IMR-90 (cell line): ENCODE measurements at regions not wholly inside any gene's neighbourhood (a gene's known extent, or its start where the extent isn't known, plus 50 kb on each side); places are given as distances from the start of the nearest gene placed in this dataset.

ENCODE experiments used
- ATAC-seq: fragments of 200-7000 bp; cut with Tn5 transposase; 2 replicates; pipeline ENCODE4 v1.9.1; 2020; ENCODE audit warnings: low read depth, mild to moderate bottlenecking, moderate library complexity
- BruUV-seq: library from RNA; stranded (reverse); fragments of 400-500 nt; replicated peaks from 2 replicates; lab custom pipeline; 2021; lab: Mats Ljungman, UMichigan
- CTCF ChIA-PET: fragments of 300-600 bp; formaldehyde crosslinking; extraction: SDS; loops from one replicate; lab custom pipeline; 2021; ENCODE audit warnings: antibody characterized with exemption; lab: Yijun Ruan, JAX
- POLR2A ChIA-PET: fragments of 300-600 bp; sonication (Branson Sonifier 250); formaldehyde crosslinking; loops from one replicate; lab custom pipeline; 2022; ENCODE audit warnings: antibody characterized with exemption; ENCODE audit not compliant: unreplicated experiment; lab: Charles Lee
- DNase-seq: peaks from one replicate; pipeline ENCODE4 v3.0.0; 2013
- H2AFZ ChIP-seq: replicated peaks from 2 replicates; pipeline ENCODE3; 2013; ENCODE audit warnings: low read length, mild to moderate bottlenecking; ENCODE audit not compliant: poor library complexity
- H2AK5ac ChIP-seq: 2 replicates; pipeline ENCODE4 v1.6.1; 2013; ENCODE audit warnings: low read depth, low read length, inconsistent platforms
- H2AK9ac ChIP-seq: replicated peaks from 2 replicates; pipeline ENCODE3; 2013; ENCODE audit warnings: mild to moderate bottlenecking, low read depth, low read length, moderate library complexity; ENCODE audit not compliant: poor library complexity
- H2BK120ac ChIP-seq: 2 replicates; pipeline ENCODE4 v1.6.1; 2013; ENCODE audit warnings: low read depth, low read length, inconsistent platforms
- H2BK15ac ChIP-seq: 3 replicates; pipeline ENCODE4 v1.6.1; 2013; ENCODE audit warnings: low read depth, low read length, inconsistent platforms
- H2BK20ac ChIP-seq: 2 replicates; pipeline ENCODE4 v1.6.1; 2013; ENCODE audit warnings: low read depth, mild to moderate bottlenecking, inconsistent platforms, low read length, moderate library complexity
- H2BK5ac ChIP-seq: 2 replicates; pipeline ENCODE4 v1.6.1; 2013; ENCODE audit warnings: mild to moderate bottlenecking, low read depth, low read length, inconsistent platforms; ENCODE audit not compliant: poor library complexity, severe bottlenecking
- H3K14ac ChIP-seq: replicated peaks from 2 replicates; pipeline ENCODE4 v1.6.1; 2013; ENCODE audit warnings: low read depth, low read length, inconsistent platforms
- H3K18ac ChIP-seq: 2 replicates; pipeline ENCODE4 v1.6.1; 2013; ENCODE audit warnings: low read depth, low read length, control low read depth
- H3K23ac ChIP-seq: 2 replicates; pipeline ENCODE4 v1.6.1; 2013; ENCODE audit warnings: low read depth, low read length, inconsistent platforms
- H3K27ac ChIP-seq: 2 replicates; pipeline ENCODE4 v1.5.1; 2013; ENCODE audit warnings: mild to moderate bottlenecking, control low read depth, low read length; ENCODE audit not compliant: insufficient read depth
- H3K27me3 ChIP-seq: 2 replicates; pipeline ENCODE4 v1.6.1; 2013; ENCODE audit warnings: low read length; ENCODE audit not compliant: control insufficient read depth, insufficient read depth
- H3K36me3 ChIP-seq: 2 replicates; pipeline ENCODE4 v1.6.1; 2013; ENCODE audit warnings: low read length, mixed read lengths; ENCODE audit not compliant: control insufficient read depth, insufficient read depth
- H3K4ac ChIP-seq: 2 replicates; pipeline ENCODE4 v1.6.1; 2013; ENCODE audit warnings: low read depth, low read length, inconsistent platforms
- H3K4me1 ChIP-seq: 2 replicates; pipeline ENCODE4 v1.6.1; 2013; ENCODE audit warnings: low read length, mixed read lengths; ENCODE audit not compliant: control insufficient read depth, insufficient read depth
- H3K4me2 ChIP-seq: 2 replicates; pipeline ENCODE4 v1.6.1; 2013; ENCODE audit warnings: low read depth, mild to moderate bottlenecking, control low read depth, low read length, moderate library complexity
- H3K4me3 ChIP-seq: 2 replicates; pipeline ENCODE4 v1.5.1; 2013; ENCODE audit warnings: low read depth, mild to moderate bottlenecking, control low read depth, low read length, moderate library complexity; ENCODE audit not compliant: insufficient read depth
- H3K56ac ChIP-seq: 2 replicates; pipeline ENCODE4 v1.6.1; 2013; ENCODE audit warnings: low read length, inconsistent platforms; ENCODE audit not compliant: insufficient read depth; ENCODE audit errors: extremely low read depth
- H3K79me1 ChIP-seq, 2 experiments: 2 replicates each; pipeline ENCODE4 v1.6.1; 2013; ENCODE audit warnings: low read length in 2 of 2, inconsistent platforms in 1 of 2, low read depth in 1 of 2
- H3K9ac ChIP-seq: 2 replicates; pipeline ENCODE4 v1.6.1; 2013; ENCODE audit warnings: low read depth, low read length, control low read depth
- H3K9me1 ChIP-seq: 2 replicates; pipeline ENCODE4 v1.6.1; 2013; ENCODE audit warnings: low read length, inconsistent platforms; ENCODE audit not compliant: insufficient read depth
- H3K9me3 ChIP-seq: 2 replicates; pipeline ENCODE4 v1.6.1; 2013; ENCODE audit warnings: low read length; ENCODE audit not compliant: control insufficient read depth, insufficient read depth
- H4K20me1 ChIP-seq: 2 replicates; pipeline ENCODE4 v1.6.1; 2013; ENCODE audit warnings: low read length, inconsistent platforms; ENCODE audit not compliant: insufficient read depth
- H4K5ac ChIP-seq: 2 replicates; pipeline ENCODE4 v1.6.1; 2013; ENCODE audit warnings: mild to moderate bottlenecking, low read depth, low read length, control low read depth
- H4K8ac ChIP-seq, 2 experiments: 2 replicates each; pipeline ENCODE4 v1.6.1; 2013; ENCODE audit warnings: low read depth in 2 of 2, low read length in 2 of 2, control low read depth in 1 of 2, inconsistent platforms in 1 of 2
- H4K91ac ChIP-seq: 2 replicates; pipeline ENCODE4 v1.6.1; 2013; ENCODE audit warnings: low read depth, low read length, inconsistent platforms; ENCODE audit not compliant: insufficient read depth
- BHLHE40 ChIP-seq: fragments of 150-350 bp; IDR thresholded peaks from 2 replicates; pipeline ENCODE4 v1.6.1; 2016; ENCODE audit warnings: mild to moderate bottlenecking, low read depth, low read length
- CEBPB ChIP-seq: IDR thresholded peaks from 2 replicates; pipeline ENCODE4 v1.6.1; 2012; ENCODE audit warnings: low read depth, low read length, improper control_type of control experiment
- CHD1 ChIP-seq: IDR thresholded peaks from 2 replicates; pipeline ENCODE4 v1.6.1; 2012; ENCODE audit warnings: low read depth, low read length, improper control_type of control experiment
- CTCF ChIP-seq: conservative IDR thresholded peaks from 2 replicates; pipeline ENCODE4 v1.5.1; 2012; ENCODE audit warnings: mild to moderate bottlenecking, low read depth, low read length, improper control_type of control experiment
- ELK1 ChIP-seq: fragments of 150-350 bp; IDR thresholded peaks from 2 replicates; pipeline ENCODE4 v1.6.1; 2016; ENCODE audit warnings: low read depth, mild to moderate bottlenecking, low read length, moderate library complexity, borderline replicate concordance
- FOS ChIP-seq: fragments of 150-350 bp; IDR thresholded peaks from 2 replicates; pipeline ENCODE4 v1.6.1; 2016; ENCODE audit warnings: low read depth, low read length
- MAFK ChIP-seq: IDR thresholded peaks from 2 replicates; pipeline ENCODE4 v1.6.1; 2012; ENCODE audit warnings: low read depth, low read length, improper control_type of control experiment
- MAZ ChIP-seq: IDR thresholded peaks from 2 replicates; pipeline ENCODE4 v1.6.1; 2012; ENCODE audit warnings: low read depth, mild to moderate bottlenecking, low read length, improper control_type of control experiment, moderate library complexity, borderline replicate concordance
- MXI1 ChIP-seq: IDR thresholded peaks from 2 replicates; pipeline ENCODE4 v1.6.1; 2012; ENCODE audit warnings: low read depth, mild to moderate bottlenecking, low read length, moderate library complexity, borderline replicate concordance
- NFE2L2 ChIP-seq: fragments of 150-350 bp; IDR thresholded peaks from 2 replicates; pipeline ENCODE4 v1.6.1; 2016; ENCODE audit warnings: low read depth, mild to moderate bottlenecking, low read length
- POLR2A ChIP-seq: IDR thresholded peaks from 2 replicates; pipeline ENCODE4 v1.6.1; 2012; ENCODE audit warnings: mild to moderate bottlenecking, low read depth, low read length
- RAD21 ChIP-seq: IDR thresholded peaks from 2 replicates; pipeline ENCODE4 v1.6.1; 2012; ENCODE audit warnings: low read length, improper control_type of control experiment
- RCOR1 ChIP-seq: IDR thresholded peaks from 2 replicates; pipeline ENCODE4 v1.6.1; 2012; ENCODE audit warnings: mild to moderate bottlenecking, low read length, improper control_type of control experiment; ENCODE audit not compliant: insufficient replicate concordance
- RFX5 ChIP-seq: IDR thresholded peaks from 2 replicates; pipeline ENCODE4 v1.8.0; 2012; ENCODE audit warnings: low read depth, mild to moderate bottlenecking, low read length, moderate library complexity
- SMC3 ChIP-seq: fragments of 150-350 bp; IDR thresholded peaks from 2 replicates; pipeline ENCODE4 v1.6.1; 2016; ENCODE audit warnings: low read depth, mild to moderate bottlenecking, antibody characterized with exemption, low read length, moderate library complexity
- USF2 ChIP-seq: fragments of 150-350 bp; IDR thresholded peaks from 2 replicates; pipeline ENCODE4 v1.6.1; 2017; ENCODE audit warnings: mild to moderate bottlenecking, antibody characterized with exemption, low read length, low read depth
- WGBS, 2 experiments: methylation state at CpG; one replicate each; pipeline versions ENCODE4 v1.1.5 to v1.1.7; 2013; ENCODE audit warnings: missing lambda C conversion rate in 2 of 2; ENCODE audit not compliant: insufficient read length in 1 of 2; ENCODE audit errors: extremely low coverage in 2 of 2; 5-methylcytosine and 5-hydroxymethylcytosine counted together
- dilution Hi-C: fragments of 300-500 bp; cut with HindIII; formaldehyde crosslinking; loops from one replicate; pipeline ENCODE4 v1.14.3; 2018; ENCODE audit warnings: low sequenced_read_pairs; ENCODE audit not compliant: unreplicated experiment
- in situ Hi-C: fragments of 300-500 bp; cut with MboI; formaldehyde crosslinking; loops from 3 replicates; pipeline ENCODE4 v1.14.3; 2019; ENCODE audit warnings: low sequenced_read_pairs, inconsistent platforms, mixed read lengths
- intact Hi-C: fragments of 100-400 bp; cut with micrococcal nuclease; formaldehyde crosslinking; loops from 2 replicates; pipeline ENCODE4 v1.10.0; 2022

GRCh38 chr11:26076233-26076990 lies 255.5 kb upstream of the ANO3 start:
- CTCF ChIA-PET: no interaction called here
- Histone ChIP-seq H2AK5ac (no peak overlapping the region), H3K27me3 (no peaks in the 10 kb centered on the region), H3K18ac (no peak overlapping the region), H3K4me2 (no peak overlapping the region), H3K36me3 (no peaks in the 10 kb centered on the region), H4K5ac (no peak overlapping the region), H4K20me1 (no peaks in the 10 kb centered on the region), H4K91ac (no peak overlapping the region), H3K27ac (no peak overlapping the region), H2BK20ac (no peak overlapping the region), H3K56ac (no peak overlapping the region), H2BK15ac (no peak overlapping the region), H2BK5ac (no peak overlapping the region), H3K4me1 (no peaks in the 10 kb centered on the region), H4K8ac (no peak overlapping the region), H3K9me3 (no peaks in the 10 kb centered on the region), H2AK9ac (no peak overlapping the region), H3K23ac (no peak overlapping the region), H3K14ac (no peak overlapping the region), H3K79me1 (no peaks in the 10 kb centered on the region), H3K9me1 (0 out of 2 replicates have a peak, but pooled peaks cover 3% of the 10 kb centered on the region), H2AFZ (no peak overlapping the region), H2BK120ac (no peak overlapping the region), H3K4me3 (no peak overlapping the region), H3K9ac (no peak overlapping the region), H3K4ac (no peak overlapping the region)
- BruUV-seq: no TSS peak
- in situ Hi-C loops: no loop called here
- intact Hi-C loops: no loop called here
- WGBS, 2 experiments: 100% methylated on average over 2 of the region's 3 CpGs; no CpG with 5 or more reads in 1 of the 2 experiments
- DNase-seq (no peak), ATAC-seq (no peak)
- dilution Hi-C loops: no loop called here
- TF ChIP-seq BHLHE40 (no peak), MAZ (no peak), FOS (no peak), RCOR1 (no peak), ELK1 (no peak), USF2 (no peak), MAFK (no peak), CHD1 (no peak), MXI1 (no peak), CTCF (no peak), NFE2L2 (no peak), RFX5 (no peak), CEBPB (no peak), SMC3 (no peak), RAD21 (no peak), POLR2A (no peak)
- POLR2A ChIA-PET: interaction anchor here (0.6 kb wide), 1 partner anchor 12 kb away, joined by 3 read pairs; no protein-coding TSS in a partner anchor
